Upper lobe of left lung (tissue), 4 donors: ENCODE measurements at regions not wholly inside any gene's neighbourhood (a gene's known extent, or its start where the extent isn't known, plus 50 kb on each side); places are given as distances from the start of the nearest gene placed in this dataset.

ENCODE experiments used
- CTCF ChIP-seq, 6 experiments: fragments of 450-650 bp in 4 of 6; fragments of 200-600 bp in 2 of 6; sonication (generic) in 2 of 6; IDR thresholded peaks; one replicate each; pipeline ENCODE4 v1.5.1; 2016 to 2019; ENCODE audit warnings: antibody characterized with exemption in 6 of 6
- EP300 ChIP-seq, 4 donors: sonication (generic); formaldehyde crosslinking; IDR thresholded peaks; one replicate each; pipeline ENCODE4 v1.5.1; 2017; ENCODE audit warnings: antibody characterized with exemption in 4 of 4, control low read depth in 2 of 4
- POLR2A ChIP-seq, 4 donors: fragments of 450-650 bp; IDR thresholded peaks; one replicate each; pipeline ENCODE4 v1.5.1; 2016 to 2017; ENCODE audit warnings: antibody characterized with exemption in 4 of 4, mild to moderate bottlenecking in 2 of 4

DNA sequence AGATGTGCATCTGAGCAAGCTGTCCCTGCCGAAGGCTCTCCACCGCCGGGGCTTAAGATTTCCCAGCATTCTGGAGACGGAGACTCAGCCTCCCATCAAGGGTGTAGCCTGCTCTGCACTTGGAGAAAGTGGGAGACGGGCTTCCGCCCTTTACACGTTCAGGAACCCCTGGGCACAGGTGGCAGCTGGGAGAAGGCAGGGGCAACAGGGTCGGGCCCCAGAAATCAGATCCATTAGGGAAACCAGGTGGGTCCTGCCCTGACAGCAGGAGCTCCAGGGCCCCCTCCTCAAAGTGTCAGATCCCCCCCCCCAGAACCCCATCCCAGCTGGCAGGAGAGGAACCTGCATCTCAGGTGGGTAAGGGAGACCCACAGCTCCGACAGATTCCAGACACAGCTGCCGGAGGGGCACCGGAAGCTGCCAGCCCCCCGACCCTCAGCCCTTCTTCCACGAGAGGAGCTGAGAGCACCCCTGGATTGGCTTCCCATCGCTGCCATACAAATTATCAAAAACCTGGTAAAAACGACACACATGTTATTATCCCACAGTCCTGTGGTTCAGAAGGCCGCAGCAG lies 236.6 kb downstream of the NPHP4 start:
- TF ChIP-seq CTCF (IDR thresholded peaks at IDR 0.05) = no peak
- TF ChIP-seq EP300 (IDR thresholded peaks at IDR 0.05) = no peak
- no peak for TF ChIP-seq POLR2A (IDR thresholded peaks at IDR 0.05)
